ENCODE measurements at regions not wholly inside any gene's neighbourhood (a gene's known extent, or its start where the extent isn't known, plus 50 kb on each side); places are given as distances from the start of the nearest gene placed in this dataset.
"Not testable (repeated sequence)": the region's sequence is repeated elsewhere in the genome, so short reads cannot be mapped to it uniquely, and the experiment has no call there.

DNA sequence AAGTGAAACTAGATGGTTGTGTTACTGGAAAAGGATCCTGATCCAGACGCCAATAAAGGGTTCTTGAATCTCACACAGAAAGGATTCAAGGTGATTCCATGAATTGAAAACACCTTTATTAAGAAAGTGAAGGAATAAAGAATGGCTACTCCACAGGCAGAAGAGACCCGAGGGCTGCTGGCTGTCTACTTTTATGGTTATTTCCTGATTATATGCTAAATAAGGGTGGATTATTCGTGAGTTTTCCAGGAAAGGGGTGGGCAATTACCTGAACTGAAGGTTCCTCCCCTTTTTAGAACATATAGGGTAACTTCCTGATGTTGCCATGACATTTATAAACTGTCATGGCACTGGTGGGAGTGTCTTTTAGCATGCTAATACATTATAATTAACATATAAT, 50.9 kb upstream of the WARS2 start:
- DNase-seq (ENCODE audit: low read depth, low spot score), result no peak

DNA sequence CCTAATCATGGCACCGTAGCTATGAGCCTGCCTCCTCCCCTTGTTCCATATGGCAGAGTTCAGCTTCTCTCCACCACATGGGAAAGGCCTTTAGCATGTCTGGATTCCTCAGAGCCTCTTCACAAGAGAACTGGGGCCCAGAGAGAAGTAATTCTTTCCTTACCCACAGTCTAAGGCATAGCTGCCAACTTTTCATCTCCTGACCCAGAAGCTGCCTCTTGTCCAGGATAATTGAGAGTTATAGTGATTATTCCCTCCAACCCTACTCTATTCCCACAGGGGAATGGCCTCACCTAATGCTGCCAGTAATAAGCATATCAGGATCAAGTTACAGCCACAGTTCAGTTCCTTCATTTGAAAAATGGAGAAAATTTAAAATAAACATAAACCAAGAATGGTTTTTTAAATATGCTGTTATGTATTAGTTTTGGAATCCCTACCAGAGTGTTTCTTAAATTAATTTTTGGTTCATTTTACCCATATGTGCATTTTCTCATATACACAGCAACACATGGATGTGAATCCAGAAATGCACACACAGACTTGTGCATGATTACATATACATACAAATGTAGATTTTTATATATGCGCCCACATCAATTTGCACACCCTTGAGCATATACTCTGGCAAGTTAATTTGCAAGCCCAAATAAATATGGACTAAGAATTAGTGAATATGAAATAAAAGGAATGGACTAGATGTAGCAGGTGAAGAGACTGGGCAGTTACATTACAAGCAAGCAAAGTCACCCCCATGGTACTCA, 63.9 kb upstream of the WARS2 start:
- DNase-seq (ENCODE audit: low read depth, low spot score), result no peak

DNA sequence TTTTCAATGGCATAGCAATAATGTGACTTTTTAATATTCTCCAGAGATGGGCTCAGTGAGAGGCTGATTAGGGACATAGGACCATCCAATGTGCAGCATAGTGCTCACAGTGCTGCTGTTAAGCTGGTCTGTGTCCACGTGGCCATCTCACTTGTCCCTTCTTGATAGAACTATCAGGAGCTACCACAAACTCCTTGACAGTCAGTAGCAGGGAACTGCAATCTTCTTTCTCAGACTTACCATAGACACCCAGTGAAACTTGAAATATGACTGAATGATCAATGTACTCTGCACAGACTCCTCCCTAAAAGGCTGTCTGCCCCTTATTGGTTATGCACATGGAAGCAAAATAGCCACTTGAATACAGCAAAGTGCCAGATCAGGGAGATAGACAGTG, 64.5 kb upstream of the WARS2 start:
- no peak for DNase-seq (ENCODE audit: low read depth, low spot score)

GRCh38 chr1:119209061-119209460, 68.6 kb upstream of the WARS2 start:
- DNase-seq (ENCODE audit: low read depth, low spot score), result no peak

DNA sequence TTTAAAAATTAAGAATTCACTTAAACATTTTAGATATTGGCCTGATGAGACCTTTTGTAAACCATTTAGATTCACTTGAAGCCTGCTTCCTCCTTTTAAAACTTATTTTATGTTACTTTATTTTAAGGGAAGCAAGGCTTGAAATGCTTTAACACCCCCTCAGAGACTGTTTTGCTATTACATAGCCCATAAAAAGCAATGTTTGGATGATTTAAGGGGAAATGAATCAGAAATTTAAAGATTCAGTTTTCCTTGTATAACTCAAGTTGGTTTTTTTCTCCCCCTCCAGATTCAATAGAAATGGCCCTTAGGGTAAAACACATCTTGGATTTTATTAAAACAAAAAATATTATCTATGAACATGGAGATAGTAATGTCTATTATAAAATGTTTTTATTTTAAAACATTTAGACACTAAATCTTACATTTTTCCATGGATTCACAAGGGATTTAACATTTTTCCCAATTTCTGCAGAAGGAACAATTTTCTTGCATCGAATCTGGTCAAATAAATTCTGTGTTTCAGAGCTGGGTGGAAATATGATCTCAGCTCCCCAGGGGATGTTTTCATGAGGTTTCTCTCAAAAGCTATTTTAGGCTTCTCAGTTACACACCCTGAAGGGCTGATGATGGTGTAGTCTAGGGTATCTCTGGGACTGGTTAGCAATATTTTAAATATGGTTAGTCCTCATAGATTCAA, 69.3 kb upstream of the WARS2 start:
- peak; percentile 57 for DNase-seq (ENCODE audit: low read depth, low spot score)

DNA sequence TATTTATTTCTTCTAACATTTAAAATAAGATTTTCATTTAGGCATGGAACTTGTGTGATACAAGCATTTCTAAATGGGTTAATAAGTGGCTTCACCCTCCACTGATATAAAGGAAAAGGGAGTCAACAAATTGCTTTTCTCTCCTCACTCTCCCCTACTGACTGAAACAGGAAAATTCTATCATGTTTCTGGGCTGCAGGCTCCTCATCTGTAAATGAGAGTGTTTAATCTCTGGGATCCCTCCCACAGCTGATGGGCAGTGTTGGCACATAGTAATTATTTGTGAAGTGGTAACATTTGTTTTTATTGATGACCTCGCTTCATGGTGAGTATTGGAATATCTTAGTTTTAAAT, 69.8 kb upstream of the WARS2 start:
- DNase-seq (ENCODE audit: low read depth, low spot score), result no peak

- not testable (repeated sequence) for DNase-seq (ENCODE audit: low read depth, low spot score)
Measured at GRCh38 chr1:119213213-119213612, 72.8 kb upstream of the WARS2 start.

DNA sequence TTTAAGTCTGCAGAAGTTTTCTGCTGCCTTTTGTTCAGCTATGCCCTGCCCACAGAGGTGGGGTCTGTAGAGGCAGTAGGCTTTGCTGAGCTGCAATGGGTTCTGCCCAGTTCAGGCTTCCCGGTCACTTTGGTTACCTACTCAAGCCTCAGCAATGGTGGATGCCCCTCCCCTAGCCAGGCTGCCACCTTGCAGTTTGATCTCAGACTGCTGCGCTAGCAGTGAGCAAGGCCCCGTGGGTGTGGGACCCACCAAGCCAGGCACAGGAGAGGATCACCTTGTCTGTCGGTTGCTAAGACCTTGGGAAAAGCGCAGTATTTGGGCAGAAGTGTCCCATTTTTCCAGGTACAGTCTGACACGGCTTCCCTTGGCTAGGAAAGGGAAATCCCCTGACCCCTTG, 74.5 kb upstream of the WARS2 start:
- DNase-seq (ENCODE audit: low read depth, low spot score), result not testable (repeated sequence)

- no peak for DNase-seq (ENCODE audit: low read depth, low spot score)
Measured at GRCh38 chr1:119217309-119217828, 76.9 kb upstream of the WARS2 start.

DNA sequence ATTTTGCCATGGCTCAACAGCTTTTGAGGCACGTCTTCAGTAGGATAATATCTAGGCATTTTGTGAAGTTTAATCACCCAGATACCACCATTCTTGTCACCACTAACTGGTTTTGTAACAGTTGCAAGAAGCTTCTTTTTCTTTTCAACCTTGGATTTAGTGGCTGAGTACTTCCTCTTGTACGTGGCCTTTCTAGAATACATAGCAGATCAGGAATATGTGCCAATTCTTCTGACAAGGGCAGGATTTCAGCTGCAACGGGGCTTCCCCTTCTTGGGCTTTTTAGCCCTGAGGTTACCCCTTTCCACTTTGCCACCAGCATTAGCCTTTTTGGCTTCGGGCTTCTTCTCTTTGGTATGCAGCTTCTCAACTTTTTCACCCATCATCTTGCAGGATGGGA, 79.3 kb upstream of the WARS2 start:
- no peak for DNase-seq (ENCODE audit: low read depth, low spot score)

DNA sequence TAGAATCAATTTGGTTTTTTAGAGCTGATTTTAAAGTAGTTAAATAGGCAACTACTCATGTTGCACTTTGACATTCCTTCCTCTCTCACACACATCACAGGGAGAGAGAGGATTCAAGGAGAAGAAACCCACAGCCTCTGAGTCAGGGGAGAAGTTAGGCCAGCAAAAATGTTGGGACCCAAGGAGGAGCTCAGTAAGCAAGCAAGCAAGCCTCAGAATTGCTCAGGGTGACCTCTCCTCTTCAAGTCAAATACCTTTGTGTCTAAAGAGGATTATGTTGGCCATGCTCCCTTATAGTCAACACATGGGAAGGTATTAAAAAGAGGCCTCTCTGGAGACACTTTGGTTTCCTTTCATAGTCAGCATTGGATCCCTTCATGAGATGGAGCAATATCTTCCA, 80.5 kb upstream of the WARS2 start:
- DNase-seq (ENCODE audit: low read depth, low spot score), result no peak

DNA sequence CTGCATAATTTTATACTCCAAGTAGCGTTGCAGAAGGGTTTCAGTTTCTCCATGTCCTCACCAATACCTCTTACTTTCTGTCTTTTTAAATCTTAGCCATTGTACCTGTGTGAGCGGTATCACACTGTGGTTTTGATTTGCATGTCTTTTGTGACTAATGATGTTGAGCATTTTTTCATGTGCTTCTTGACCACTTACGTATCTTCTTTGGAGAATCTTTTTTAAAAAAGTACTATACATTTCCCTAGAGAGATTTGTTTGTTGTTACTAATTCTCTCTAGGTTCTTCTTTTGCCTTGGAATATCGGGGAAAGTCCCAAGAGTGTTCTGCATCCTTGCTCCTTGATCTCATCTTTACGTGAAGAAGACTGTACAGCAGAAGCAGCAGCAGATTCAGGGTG, 81.8 kb upstream of the WARS2 start:
- no peak for DNase-seq (ENCODE audit: low read depth, low spot score)

DNA sequence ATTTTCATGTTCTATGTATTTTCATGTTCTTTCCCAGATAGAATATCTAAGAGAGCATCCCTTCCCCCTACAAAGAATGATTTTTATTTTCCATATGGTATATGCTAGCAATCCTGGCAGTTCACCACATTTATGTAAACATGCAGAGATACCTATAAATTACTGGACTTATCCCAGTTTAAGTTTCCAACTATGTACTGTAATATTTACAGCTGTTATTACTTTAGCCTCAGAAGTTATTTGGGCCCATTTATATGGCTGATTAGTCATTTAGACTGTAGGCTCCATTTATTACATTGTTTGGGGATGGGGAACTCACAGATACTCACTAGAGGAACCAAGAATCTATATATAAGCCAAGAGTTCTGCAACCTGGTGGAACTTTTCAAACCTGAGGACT, 84.8 kb upstream of the WARS2 start:
- DNase-seq (ENCODE audit: low read depth, low spot score), result no peak

GRCh38 chr1:119225831-119226230, 85.4 kb upstream of the WARS2 start:
- DNase-seq (ENCODE audit: low read depth, low spot score), result no peak

- no peak for DNase-seq (ENCODE audit: low read depth, low spot score)
Measured at GRCh38 chr1:119226321-119226720, 85.9 kb upstream of the WARS2 start.

DNA sequence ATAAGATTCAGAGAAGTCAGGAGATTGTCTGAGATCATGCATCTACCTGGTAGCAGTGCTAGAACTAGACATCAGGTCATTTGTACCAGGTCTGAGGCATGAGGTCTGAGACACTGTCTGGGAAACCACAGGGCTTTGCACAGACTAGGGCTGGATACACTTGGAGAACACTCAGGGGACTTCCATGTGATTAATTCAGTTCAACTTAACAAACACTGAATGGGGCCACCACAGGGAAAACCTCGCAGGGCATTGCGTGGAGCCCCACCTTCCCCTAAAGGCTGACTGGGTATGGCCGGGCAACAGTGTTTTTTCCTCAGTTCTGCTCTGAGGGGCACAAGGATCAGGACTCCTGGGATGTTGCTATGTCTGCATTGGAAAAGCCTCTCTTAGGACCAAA, 86.5 kb upstream of the WARS2 start:
- DNase-seq (ENCODE audit: low read depth, low spot score), result no peak

DNA sequence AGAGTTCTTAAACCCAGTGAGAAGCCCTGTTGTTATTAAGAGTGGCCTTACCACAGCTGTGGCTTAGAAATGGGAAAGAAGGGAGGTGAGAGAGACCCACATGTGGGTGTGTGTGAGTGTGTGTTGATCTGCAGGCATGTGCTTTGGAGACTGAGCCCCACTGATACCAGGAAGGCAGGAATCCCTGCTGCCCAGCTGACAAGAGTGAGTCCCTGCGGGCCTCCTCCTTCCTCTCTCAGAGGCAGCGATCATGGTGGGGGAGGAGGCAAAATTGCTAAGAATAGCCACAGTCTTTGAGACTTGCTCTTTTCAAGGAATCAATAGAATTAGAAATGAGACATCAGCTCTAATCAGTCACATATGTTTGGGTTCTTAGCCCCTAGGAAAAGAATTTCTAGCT, 87.0 kb upstream of the WARS2 start:
- no peak for DNase-seq (ENCODE audit: low read depth, low spot score)

- DNase-seq (ENCODE audit: low read depth, low spot score), result no peak
Measured at GRCh38 chr1:119228335-119229080, 88.1 kb upstream of the WARS2 start.

DNA sequence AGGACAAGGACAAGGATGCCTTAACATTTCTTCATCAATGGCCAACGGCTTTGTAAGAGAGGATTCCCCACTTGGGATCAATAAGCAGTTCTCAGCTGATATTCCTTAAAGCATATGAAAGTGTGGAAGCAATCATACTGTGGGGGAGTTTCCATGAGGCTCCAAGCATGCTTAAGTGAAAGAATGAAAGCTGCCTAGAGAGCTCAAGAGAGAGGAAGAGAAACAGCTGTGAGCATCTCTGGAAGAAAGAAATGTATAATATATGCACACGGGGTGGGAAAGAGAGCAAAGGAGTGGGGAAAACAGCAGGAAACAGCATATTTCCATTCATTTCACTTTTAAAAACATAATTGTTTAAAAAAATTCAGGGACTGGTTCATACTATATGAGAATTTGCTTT, 94.7 kb upstream of the WARS2 start:
- no peak for DNase-seq (ENCODE audit: low read depth, low spot score)

- DNase-seq (ENCODE audit: low read depth, low spot score), result no peak
Measured at GRCh38 chr1:119245881-119246280, 105.4 kb upstream of the WARS2 start.

GRCh38 chr1:119249283-119249682, 108.8 kb upstream of the WARS2 start:
- no peak for DNase-seq (ENCODE audit: low read depth, low spot score)

- DNase-seq (ENCODE audit: low read depth, low spot score), result no peak
Measured at GRCh38 chr1:119250299-119250698, 109.8 kb upstream of the WARS2 start.

DNA sequence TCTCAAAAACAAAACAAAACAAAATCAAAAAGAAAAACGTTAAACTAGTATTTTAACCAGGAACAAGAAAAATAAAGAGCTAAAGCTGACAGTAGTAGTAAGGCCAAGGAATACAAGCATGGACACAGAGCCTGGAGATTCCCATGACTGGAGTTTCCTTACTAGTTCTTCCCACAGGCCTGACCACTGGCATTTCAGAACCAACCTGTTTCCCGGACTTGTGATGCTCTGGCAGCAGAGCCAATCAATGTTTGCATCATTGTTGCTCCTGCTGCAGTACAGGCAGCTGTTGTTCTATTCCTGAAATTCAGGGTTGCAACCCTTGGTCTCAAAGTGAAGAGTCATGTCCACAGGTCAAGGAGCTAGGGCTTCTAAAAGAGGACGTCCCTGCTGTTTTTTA, 111.3 kb upstream of the WARS2 start:
- DNase-seq (ENCODE audit: low read depth, low spot score), result no peak

All from smooth muscle cell of the brain vasculature (primary cell).